ENCODE measurements at regions not wholly inside any gene's neighbourhood (a gene's known extent, or its start where the extent isn't known, plus 50 kb on each side); places are given as distances from the start of the nearest gene placed in this dataset.

DNA sequence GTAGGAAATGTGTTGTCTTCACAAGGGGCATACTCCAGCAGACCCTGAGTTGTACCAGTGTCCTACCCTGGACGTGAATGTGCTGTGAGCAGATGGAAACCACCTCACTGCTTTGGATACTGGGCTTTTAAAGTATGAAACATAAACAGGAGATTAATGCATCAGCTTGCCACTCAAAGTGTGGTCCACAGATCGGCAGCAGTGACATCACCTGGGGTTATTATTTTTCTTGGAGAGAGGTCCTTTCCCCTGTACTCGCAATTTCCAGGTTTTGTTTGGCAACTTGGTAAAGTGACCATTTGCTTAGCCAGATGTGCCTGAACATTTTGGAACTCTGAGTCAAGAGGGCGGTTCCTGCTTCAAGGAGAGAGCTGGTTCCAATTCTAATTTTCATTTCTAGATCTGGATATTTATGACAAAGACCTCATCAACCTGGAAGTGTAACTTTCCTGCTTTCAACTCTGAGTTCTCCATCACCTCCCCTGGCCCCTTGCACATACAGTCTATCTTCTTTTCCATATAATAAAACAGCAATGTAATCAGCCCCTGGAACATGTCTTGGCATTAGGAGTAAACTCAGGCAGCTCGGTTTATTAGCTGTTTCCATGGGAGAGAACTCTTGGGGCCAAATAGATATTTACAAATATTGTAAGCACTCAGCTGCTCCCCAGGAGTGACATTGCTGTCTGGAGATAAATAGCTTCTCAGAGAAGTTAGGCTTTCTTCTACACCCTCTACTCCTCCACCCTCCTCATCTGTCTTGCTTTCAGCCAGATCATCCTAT, 237.0 kb upstream of the TBX3 start:
- TF ChIP-seq EZH2 (IDR thresholded peaks at IDR 0.05; ENCODE audit: low read length, unreplicated experiment): no peak
- TF ChIP-seq, protein P1, sequence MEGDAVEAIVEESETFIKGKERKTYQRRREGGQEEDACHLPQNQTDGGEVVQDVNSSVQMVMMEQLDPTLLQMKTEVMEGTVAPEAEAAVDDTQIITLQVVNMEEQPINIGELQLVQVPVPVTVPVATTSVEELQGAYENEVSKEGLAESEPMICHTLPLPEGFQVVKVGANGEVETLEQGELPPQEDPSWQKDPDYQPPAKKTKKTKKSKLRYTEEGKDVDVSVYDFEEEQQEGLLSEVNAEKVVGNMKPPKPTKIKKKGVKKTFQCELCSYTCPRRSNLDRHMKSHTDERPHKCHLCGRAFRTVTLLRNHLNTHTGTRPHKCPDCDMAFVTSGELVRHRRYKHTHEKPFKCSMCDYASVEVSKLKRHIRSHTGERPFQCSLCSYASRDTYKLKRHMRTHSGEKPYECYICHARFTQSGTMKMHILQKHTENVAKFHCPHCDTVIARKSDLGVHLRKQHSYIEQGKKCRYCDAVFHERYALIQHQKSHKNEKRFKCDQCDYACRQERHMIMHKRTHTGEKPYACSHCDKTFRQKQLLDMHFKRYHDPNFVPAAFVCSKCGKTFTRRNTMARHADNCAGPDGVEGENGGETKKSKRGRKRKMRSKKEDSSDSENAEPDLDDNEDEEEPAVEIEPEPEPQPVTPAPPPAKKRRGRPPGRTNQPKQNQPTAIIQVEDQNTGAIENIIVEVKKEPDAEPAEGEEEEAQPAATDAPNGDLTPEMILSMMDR (conservative IDR thresholded peaks at IDR 0.05; ENCODE audit: low read depth, low read length): no peak
